Esophagus squamous epithelium (tissue), 4 donors: ENCODE measurements at regions not wholly inside any gene's neighbourhood (a gene's known extent, or its start where the extent isn't known, plus 50 kb on each side); places are given as distances from the start of the nearest gene placed in this dataset.

Experiments used
- CTCF ChIP-seq, 6 experiments: fragments of 450-650 bp in 4 of 6; fragments of 200-600 bp in 2 of 6; sonication (generic) in 2 of 6; IDR thresholded peaks; one replicate each; pipeline ENCODE4 v1.5.1; 2016 to 2019; ENCODE audit warnings: antibody characterized with exemption in 6 of 6, mild to moderate bottlenecking in 4 of 6, moderate library complexity in 4 of 6
- POLR2A ChIP-seq, 4 donors: fragments of 450-650 bp; IDR thresholded peaks; one replicate each; pipeline ENCODE4 v1.6.1; 2017; ENCODE audit warnings: antibody characterized with exemption in 4 of 4, mild to moderate bottlenecking in 4 of 4, moderate library complexity in 3 of 4

- TF ChIP-seq POLR2A (IDR thresholded peaks at IDR 0.05) (no peak), CTCF (IDR thresholded peaks at IDR 0.05) (no peak)
These were observed 213.5 kb upstream of the COX7C start for GRCh38 chr5:86404256-86404655.
